ENCODE measurements at regions not wholly inside any gene's neighbourhood (a gene's known extent, or its start where the extent isn't known, plus 50 kb on each side); places are given as distances from the start of the nearest gene placed in this dataset.
"Not testable (repeated sequence)": the region's sequence is repeated elsewhere in the genome, so short reads cannot be mapped to it uniquely, and the experiment has no call there.

GRCh38 chr9:29514336-29514735 is 1941.1 kb upstream of the C9orf72 start:
- no peak for DNase-seq (ENCODE audit: low read depth in 2 of 2)

- no peak for DNase-seq (ENCODE audit: low read depth in 2 of 2)
Measured at GRCh38 chr9:29514862-29515261, 1941.6 kb upstream of the C9orf72 start.

DNA sequence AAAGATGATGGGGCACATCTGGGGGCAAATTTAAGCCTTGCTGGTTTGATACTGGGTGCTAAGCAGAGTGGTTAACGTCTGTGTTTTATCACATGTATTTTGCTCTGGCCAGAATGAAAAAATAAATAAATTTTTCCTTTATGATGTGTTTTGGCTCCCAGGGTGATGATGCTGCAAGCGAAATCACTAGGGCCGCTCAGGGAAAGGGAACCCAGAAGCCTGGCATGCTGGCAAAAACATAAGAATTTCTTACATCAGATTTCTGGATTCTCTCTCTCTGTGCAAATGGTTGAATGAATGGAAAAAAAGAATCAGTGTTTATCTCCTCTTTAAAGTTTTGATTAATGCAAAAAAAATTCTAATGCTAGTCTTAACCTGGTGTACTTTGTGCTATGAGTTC is 1975.2 kb upstream of the C9orf72 start:
- no peak for DNase-seq (ENCODE audit: low read depth in 2 of 2)

- DNase-seq (ENCODE audit: low read depth in 2 of 2) = no peak
Measured at GRCh38 chr9:29555502-29555901, 1982.2 kb upstream of the C9orf72 start.

GRCh38 chr9:29556317-29556716 is 1983.0 kb upstream of the C9orf72 start:
- DNase-seq (ENCODE audit: low read depth in 2 of 2) = no peak

GRCh38 chr9:29556746-29557145 is 1983.5 kb upstream of the C9orf72 start:
- DNase-seq (ENCODE audit: low read depth in 2 of 2) = no peak

DNA sequence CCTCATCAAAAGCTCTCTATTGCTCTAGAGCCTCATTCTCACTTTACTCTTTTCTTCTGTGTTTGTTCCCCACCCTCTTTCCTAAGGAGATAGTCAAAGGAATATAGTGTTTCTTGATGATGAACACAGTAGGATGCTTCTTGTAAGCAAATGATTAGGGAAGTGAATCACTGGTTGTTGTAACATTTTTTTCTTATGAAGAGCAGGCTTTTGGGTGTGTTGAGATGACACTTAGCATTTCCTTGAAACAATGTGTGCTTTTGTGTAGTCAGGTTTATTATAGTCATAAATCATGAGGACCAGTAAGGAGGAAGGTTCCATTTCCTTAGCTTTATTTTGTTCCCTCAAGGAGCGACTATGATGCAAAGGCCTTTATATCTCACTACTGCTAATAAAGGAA is 1991.3 kb upstream of the C9orf72 start:
- DNase-seq (ENCODE audit: low read depth in 2 of 2) = no peak

DNA sequence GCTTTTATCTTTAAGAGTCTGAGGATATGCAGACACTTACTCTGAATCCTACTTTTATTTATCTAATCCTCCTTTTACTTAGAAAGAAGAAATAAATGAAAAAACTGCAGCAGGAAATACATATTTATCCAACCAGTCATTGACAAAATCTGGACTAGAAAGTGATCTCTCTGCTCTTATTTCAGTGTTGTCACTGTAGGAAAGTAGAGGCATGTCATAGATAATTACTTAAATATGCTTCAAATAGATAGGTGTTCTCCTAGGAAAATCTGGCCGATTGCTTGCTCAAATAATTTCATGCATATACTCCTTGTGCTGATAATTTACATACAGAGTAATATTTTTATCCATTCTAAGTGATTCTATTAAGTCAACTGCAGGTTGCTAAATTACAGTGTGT is 2001.9 kb upstream of the C9orf72 start:
- DNase-seq (ENCODE audit: low read depth in 2 of 2) = no peak

DNA sequence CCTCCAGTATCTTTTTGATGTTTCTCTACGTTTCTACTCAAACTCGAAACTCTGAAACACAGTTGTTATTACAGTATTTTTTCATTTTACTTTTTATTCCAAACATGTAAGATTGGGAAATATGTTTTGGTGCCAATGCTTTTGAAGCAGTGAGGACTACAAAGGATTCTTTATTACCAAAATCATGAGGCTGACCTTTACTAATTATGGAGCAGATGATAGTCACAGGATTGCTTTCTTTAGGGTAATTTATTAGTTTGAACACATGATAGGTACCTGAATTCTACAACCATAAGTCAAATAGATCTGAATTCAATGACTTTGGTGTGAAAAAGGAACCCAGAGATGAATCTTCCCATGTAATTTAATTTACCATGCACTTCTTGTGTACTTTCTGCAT is 2015.1 kb upstream of the C9orf72 start:
- DNase-seq (ENCODE audit: low read depth in 2 of 2) = no peak

GRCh38 chr9:29609282-29609681 is 2036.0 kb upstream of the C9orf72 start:
- DNase-seq (ENCODE audit: low read depth in 2 of 2) = no peak

- no peak for DNase-seq (ENCODE audit: low read depth in 2 of 2)
Measured at GRCh38 chr9:29613773-29614172, 2040.5 kb upstream of the C9orf72 start.

DNA sequence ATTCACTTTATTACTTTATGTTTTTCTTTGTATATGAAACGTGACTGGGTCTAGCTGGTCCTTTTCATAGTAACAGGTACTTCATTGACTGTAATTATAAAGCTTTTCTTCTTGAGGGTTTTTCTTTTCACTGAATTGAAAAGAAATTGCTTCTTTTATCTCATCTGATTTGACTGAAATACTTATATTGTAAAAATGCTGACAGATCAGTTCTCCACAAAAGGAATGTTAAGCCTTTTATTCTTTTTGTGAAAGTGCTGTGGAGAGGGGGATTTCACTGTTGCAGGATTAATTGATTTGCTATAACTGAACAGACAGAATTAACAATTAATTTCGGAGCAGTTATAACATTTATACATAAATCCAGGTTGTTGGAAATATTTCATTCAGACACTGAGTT is 2043.6 kb upstream of the C9orf72 start:
- DNase-seq (ENCODE audit: low read depth in 2 of 2) = no peak

DNA sequence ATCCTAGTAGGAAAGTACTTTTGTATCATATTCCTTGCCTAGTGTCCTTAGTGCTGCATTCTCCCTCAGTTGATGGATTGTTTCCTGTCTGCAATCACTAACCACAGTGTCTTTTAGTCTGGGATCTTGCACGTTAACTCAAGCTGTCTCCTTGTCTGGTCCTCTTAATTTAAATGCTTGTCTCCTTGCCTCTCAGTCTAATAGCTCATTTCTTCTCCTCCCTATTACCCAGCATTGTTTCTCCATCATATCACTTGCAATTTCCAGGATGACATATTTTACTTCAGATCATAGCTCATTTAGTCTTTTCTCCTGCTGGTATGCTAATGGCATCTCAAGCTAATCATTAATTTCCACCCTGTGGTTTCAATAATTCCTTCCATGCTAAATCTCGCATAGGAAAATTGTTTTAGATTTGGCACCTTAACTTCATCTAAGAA is 2052.0 kb upstream of the C9orf72 start:
- no peak for DNase-seq (ENCODE audit: low read depth in 2 of 2)

DNA sequence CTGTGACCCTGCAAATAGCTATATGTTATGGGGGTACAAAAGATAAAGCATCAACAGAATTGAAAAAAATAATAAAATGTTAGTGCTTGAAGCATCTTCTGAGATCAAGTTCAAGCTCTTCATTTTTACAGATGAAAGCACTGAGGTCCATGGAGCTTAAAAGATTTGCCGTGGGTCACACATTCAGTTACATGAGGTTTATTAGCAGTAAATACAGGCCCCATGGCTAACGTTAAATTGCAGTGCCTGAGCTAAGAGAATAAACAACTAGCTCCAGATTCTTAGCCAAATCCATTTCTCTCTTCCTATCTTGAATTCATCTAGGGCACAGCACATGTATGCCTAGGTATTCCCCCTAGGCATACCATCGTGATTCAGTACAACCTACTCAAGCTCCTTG is 2052.7 kb upstream of the C9orf72 start:
- DNase-seq (ENCODE audit: low read depth in 2 of 2) = no peak

DNA sequence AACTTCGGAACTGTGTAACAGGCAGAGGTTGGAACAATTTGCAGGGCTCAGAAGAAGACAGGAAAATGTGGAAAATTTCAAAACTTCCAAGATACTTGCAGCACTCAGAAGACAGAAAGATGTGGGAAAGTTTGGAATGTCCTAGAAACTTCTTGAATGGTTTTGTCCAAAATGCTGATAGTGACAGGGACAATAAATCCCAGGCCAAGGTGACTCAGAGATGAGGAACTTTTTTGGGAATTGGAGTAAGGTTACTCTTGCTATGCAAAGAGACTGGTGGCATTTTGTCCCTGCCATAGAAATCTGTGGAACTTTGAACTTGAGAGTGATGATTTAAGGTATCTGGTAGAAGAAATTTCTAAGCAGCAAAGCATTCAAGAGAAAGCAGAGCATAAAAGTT is 2055.6 kb upstream of the C9orf72 start:
- not testable (repeated sequence) for DNase-seq (ENCODE audit: low read depth in 2 of 2)

DNA sequence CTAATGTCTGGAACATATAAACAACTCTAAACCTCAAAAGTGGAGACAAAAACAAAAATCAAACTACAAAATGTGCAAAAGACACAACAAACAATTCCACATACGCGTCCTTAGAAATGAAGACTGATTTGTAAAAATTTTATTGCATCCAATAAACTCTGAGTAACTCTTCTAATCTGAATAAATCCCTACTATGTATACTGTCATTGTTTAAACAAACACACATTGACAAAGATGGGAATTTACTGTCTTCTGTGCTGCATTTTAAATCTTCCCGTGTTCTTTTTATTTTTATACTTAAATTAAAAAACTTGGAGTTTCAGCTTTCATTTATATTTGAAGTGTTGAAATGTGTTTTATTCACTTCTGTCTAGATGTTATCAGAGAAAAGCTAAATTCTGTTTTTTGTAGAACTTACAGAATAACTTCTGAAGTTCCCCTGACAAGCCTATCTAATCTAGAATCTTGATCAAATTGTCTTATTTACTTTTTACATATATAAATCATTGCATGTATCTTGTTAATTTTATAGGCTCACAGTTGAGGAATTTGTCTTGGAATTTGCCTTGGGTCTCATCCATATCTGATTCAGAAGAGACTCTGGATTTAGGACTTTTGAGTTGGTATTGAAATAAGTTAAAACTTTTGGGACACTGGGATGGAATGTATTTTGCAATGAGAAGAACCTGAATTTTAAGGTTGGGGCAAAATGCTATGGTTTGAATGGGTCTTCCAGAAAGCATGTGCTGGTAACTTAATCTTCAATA is 2064.4 kb upstream of the C9orf72 start:
- no peak for DNase-seq (ENCODE audit: low read depth in 2 of 2)

GRCh38 chr9:29640507-29640906 is 2067.2 kb upstream of the C9orf72 start:
- no peak for DNase-seq (ENCODE audit: low read depth in 2 of 2)

DNA sequence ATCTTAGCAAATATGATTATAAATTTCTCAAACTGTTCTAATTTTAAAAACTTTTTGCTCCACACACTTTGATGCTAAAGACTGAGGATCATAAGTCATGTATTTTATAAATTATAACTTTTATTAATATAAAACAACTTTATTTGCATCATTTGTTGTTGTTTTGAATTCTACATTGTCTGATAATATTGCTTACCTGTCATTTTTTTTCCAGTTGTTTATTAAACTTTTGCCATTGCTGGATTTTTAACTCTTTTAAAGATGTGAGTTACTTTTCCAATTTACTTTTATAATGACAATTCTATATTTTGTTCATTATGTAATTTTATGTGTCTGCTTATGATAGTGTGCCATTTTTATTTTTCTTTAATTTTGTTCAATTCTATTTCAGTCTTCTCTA is 2071.2 kb upstream of the C9orf72 start:
- DNase-seq (ENCODE audit: low read depth in 2 of 2) = no peak

DNA sequence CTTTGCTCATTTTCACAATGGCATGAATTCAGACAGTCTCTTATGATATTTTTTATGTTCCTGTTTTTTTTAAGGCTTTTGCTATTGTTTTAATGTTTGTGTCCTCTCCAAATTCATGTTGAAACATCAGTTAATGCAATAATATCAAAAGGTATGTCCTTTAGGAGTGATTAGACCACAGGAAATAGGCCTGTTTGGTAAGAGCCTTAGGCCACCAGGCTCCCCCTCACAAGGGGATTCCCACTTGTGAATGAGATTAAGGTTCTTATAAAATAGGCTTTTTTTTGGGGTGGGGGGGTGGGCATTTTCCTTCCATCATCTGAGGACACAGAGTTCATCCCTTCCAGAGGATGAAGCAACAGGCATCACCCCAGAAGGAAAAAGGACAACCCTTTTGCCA is 2074.2 kb upstream of the C9orf72 start:
- no peak for DNase-seq (ENCODE audit: low read depth in 2 of 2)

GRCh38 chr9:29648132-29648531 is 2074.9 kb upstream of the C9orf72 start:
- no peak for DNase-seq (ENCODE audit: low read depth in 2 of 2)

DNA sequence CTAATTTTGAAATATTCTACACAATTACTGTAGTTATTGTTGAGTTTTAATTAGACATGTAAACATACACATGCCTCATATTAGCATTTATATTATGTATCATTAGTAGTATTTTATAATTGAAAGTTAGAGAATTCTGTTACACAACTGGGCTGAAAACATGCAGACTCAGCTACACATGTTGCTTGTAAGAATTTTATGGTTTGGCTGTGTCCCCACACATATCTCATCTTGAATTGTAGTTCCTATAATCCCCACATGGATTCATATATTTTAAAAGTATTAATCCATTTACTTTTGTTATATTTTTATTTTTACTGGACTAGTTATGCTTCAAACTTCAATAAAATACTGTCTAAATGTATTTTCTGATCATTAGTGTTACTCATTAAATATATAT is 2075.3 kb upstream of the C9orf72 start:
- no peak for DNase-seq (ENCODE audit: low read depth in 2 of 2)

GRCh38 chr9:29656641-29657406 is 2083.5 kb upstream of the C9orf72 start:
- DNase-seq (ENCODE audit: low read depth in 2 of 2) = no peak

DNA sequence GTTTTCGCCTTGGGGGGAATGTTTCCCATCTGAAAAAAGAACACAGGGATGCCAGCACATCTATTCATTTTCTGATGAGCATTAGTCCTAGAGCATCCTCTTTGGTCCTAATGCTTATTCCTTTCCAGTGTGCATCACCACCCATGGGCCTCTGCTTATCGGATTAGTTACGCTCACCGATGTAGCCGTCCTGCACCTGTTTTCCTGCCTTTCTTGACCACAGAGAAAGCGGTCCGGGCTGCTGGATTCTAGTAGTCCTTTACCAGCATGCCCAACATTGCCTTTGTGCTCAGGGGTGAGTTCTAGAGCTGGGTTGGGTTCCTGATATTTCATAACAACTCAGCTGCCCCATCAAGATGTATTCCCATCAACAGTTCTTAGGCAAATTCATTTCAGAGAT is 2084.5 kb upstream of the C9orf72 start:
- no peak for DNase-seq (ENCODE audit: low read depth in 2 of 2)

All from stimulated activated CD4-positive, alpha-beta T cell treated with anti-CD3 and anti-CD28 coated beads, Interleukin-1b, Interleukin-23, amount 100 ng/mL, for 4 hours (primary cell).